ENCODE measurements at regions not wholly inside any gene's neighbourhood (a gene's known extent, or its start where the extent isn't known, plus 50 kb on each side); places are given as distances from the start of the nearest gene placed in this dataset.

DNA sequence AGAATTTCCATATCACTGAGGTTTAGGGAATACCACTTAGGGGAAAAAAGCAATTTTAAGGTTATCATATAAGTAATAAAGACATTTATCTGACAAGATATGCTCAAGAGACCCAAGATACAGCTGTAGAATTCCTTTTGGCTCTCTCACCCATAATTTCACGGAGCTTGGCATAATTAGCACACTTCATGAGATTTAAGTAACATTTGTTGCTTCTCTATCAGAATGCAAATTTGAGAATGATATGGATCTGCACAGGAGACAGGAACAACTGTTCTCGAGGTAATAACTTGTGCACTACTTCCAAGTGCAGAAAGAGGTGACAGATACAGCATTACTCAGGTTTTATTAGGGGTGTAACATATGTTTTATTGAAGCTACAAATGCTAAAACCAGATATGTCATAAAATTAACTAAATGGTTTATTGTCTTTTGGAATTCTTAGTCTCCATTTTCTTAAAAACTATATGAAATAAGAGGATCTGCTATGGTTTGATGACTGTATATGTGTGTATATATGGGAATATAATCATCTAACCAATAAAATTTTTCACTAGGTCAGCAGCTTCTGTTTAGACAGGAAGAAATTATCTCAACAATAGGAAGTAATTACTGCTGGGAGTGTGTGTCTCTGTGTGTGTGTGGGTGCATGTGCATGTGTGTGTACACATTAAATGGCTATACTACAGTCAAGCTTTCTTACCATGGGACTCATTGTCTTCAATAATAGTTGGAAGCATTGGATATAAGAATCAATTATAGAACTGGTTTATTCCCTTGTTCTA, 401.3 kb downstream of the PCDH17 start:
- Histone ChIP-seq H3K9me3 (ENCODE audit: control insufficient read depth in 4 of 4, low read length in 3 of 4) (no peaks in the 10 kb centered on the region), H3K4me3 (ENCODE audit: low read depth in 1 of 3, low read length in 3 of 3) (no peak overlapping the region), H3K9ac (ENCODE audit: low read depth in 1 of 2, low read length in 2 of 2) (no peak overlapping the region), H3K36me3 (ENCODE audit: control insufficient read depth in 4 of 4, insufficient read depth in 3 of 4, low read depth in 1 of 4, low read length in 3 of 4) (no peaks in the 10 kb centered on the region), H3K4me1 (ENCODE audit: control insufficient read depth in 4 of 4, insufficient read depth in 4 of 4, low read length in 3 of 4) (no peaks in the 10 kb centered on the region), H3K27me3 (ENCODE audit: control insufficient read depth in 4 of 4, insufficient read depth in 4 of 4, low read length in 3 of 4) (no peaks in the 10 kb centered on the region), H3K27ac (ENCODE audit: low read depth in 1 of 2, low read length in 2 of 2) (no peak overlapping the region)
- 63% methylated on average over 2 of the region's 2 CpGs for WGBS
- no peak for DNase-seq (ENCODE audit: low spot score)
- TF ChIP-seq, protein P1, sequence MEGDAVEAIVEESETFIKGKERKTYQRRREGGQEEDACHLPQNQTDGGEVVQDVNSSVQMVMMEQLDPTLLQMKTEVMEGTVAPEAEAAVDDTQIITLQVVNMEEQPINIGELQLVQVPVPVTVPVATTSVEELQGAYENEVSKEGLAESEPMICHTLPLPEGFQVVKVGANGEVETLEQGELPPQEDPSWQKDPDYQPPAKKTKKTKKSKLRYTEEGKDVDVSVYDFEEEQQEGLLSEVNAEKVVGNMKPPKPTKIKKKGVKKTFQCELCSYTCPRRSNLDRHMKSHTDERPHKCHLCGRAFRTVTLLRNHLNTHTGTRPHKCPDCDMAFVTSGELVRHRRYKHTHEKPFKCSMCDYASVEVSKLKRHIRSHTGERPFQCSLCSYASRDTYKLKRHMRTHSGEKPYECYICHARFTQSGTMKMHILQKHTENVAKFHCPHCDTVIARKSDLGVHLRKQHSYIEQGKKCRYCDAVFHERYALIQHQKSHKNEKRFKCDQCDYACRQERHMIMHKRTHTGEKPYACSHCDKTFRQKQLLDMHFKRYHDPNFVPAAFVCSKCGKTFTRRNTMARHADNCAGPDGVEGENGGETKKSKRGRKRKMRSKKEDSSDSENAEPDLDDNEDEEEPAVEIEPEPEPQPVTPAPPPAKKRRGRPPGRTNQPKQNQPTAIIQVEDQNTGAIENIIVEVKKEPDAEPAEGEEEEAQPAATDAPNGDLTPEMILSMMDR (IDR thresholded peaks at IDR 0.05; ENCODE audit: low read depth, low read length, missing input control) = no peak
- TF ChIP-seq HNF4A (conservative IDR thresholded peaks at IDR 0.05) = no peak
- no peak for TF ChIP-seq YY1 (IDR thresholded peaks at IDR 0.05)
- TF ChIP-seq ATF3 (IDR thresholded peaks at IDR 0.05) = no peak
- no peak for TF ChIP-seq GABPA (IDR thresholded peaks at IDR 0.05 in 1 of 2, conservative IDR thresholded peaks at IDR 0.05 in 1 of 2)
- TF ChIP-seq RXRA (IDR thresholded peaks at IDR 0.05) = no peak
- TF ChIP-seq RAD21 (IDR thresholded peaks at IDR 0.05) = no peak
- TF ChIP-seq, protein P2, sequence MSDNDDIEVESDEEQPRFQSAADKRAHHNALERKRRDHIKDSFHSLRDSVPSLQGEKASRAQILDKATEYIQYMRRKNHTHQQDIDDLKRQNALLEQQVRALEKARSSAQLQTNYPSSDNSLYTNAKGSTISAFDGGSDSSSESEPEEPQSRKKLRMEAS (IDR thresholded peaks at IDR 0.05) = no peak
- TF ChIP-seq JUND (IDR thresholded peaks at IDR 0.05) = no peak
- no peak for TF ChIP-seq TAF1 (conservative IDR thresholded peaks at IDR 0.05)
- no peak for TF ChIP-seq NR2F2 (IDR thresholded peaks at IDR 0.05)
- TF ChIP-seq FOXA2 (IDR thresholded peaks at IDR 0.05) = no peak

DNA sequence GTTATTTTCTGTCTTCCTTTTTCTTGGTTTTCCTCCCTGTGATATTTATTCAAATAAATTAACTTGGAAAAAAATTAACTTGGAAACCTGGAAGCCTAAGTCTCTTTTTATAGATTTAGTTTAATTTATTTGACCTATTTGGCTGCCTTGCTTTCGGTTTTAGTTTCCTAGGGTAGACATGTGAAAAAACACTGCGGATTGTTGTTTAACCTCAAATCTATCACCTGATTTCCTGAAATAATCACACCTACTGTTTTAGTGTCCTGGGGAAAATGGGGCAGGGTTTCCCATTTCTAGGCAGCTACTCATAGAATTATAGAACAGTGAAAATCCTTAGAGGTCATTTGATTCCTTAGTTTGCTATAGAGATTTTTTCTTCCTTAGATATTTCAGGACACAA, 412.4 kb downstream of the PCDH17 start:
- Histone ChIP-seq H3K27me3 (ENCODE audit: control insufficient read depth in 4 of 4, insufficient read depth in 4 of 4, low read length in 3 of 4) (no peaks in the 10 kb centered on the region), H3K4me3 (ENCODE audit: low read depth in 1 of 3, low read length in 3 of 3) (no peak overlapping the region), H3K9ac (ENCODE audit: low read depth in 1 of 2, low read length in 2 of 2) (no peak overlapping the region), H3K4me1 (ENCODE audit: control insufficient read depth in 4 of 4, insufficient read depth in 4 of 4, low read length in 3 of 4) (peaks cover 0 to 5% (median 0%) of the 10 kb centered on the region in 4 donors), H3K36me3 (ENCODE audit: control insufficient read depth in 4 of 4, insufficient read depth in 3 of 4, low read depth in 1 of 4, low read length in 3 of 4) (no peaks in the 10 kb centered on the region), H3K9me3 (ENCODE audit: control insufficient read depth in 4 of 4, low read length in 3 of 4) (no peaks in the 10 kb centered on the region), H3K27ac (ENCODE audit: low read depth in 1 of 2, low read length in 2 of 2) (no peak overlapping the region)
- 51% methylated on average over 2 of the region's 2 CpGs for WGBS
- TF ChIP-seq RAD21 (IDR thresholded peaks at IDR 0.05) (no peak), JUND (IDR thresholded peaks at IDR 0.05) (no peak), SP1 (IDR thresholded peaks at IDR 0.05) (no peak)
- TF ChIP-seq, protein P1 (IDR thresholded peaks at IDR 0.05; ENCODE audit: low read depth, low read length, missing input control) = no peak
- DNase-seq (ENCODE audit: low spot score) = no peak
